Astrocyte of the spinal cord (primary cell): ENCODE measurements at regions not wholly inside any gene's neighbourhood (a gene's known extent, or its start where the extent isn't known, plus 50 kb on each side); places are given as distances from the start of the nearest gene placed in this dataset.
"Not testable (repeated sequence)": the region's sequence is repeated elsewhere in the genome, so short reads cannot be mapped to it uniquely, and the experiment has no call there.

ENCODE experiments used
- DNase-seq: peaks from one replicate; pipeline ENCODE4 v3.0.0; 2011; ENCODE audit warnings: low read depth, low spot score
- H3K4me3 ChIP-seq: 2 replicates; pipeline ENCODE4 v1.5.1; 2011; ENCODE audit warnings: low read depth, mild to moderate bottlenecking, low read length, moderate library complexity
- in situ Hi-C: cut with HindIII; loops from 2 replicates; pipeline ENCODE4 v1.10.0; 2017; ENCODE audit warnings: low sequenced_read_pairs
- TF ChIP-seq, protein P1 (sequence below): IDR thresholded peaks from 2 replicates; pipeline ENCODE4 v1.5.1; 2012; ENCODE audit warnings: low read depth, mild to moderate bottlenecking, low read length, inconsistent platforms

DNA sequence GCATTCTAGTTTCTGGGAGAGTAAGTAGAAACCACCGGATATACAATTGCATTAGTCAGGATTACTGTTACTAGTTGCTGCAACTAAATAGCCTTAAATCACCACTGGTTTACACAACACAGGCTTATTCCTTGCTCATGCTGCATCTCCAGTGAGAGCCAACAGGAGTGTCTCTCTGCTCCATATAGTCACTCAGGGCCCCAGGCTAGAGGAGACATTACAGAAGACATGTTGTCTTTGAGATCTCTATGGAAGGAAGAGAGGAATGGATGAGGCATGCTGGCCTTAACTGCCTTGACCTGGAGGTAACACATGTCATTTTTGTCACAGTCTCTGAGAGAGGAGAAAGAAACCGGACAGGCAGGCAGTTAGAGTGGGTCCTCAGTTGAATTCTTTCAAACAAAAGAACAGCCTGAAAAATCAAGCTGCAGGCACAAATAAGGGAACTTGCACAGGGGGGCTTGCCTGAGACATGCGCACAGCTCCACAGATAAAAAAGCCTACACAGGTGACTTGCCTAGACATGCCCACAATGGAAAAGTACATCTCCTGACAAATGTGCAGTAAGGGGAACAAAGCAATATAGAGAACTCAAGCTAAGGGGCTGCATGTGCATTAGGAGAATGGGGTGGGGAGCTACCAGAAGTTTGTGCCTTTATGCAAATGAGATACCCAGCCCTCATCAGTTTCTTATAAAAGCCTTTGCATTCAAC is 348.0 kb downstream of the TYW1 start:
- TF ChIP-seq, protein P1, sequence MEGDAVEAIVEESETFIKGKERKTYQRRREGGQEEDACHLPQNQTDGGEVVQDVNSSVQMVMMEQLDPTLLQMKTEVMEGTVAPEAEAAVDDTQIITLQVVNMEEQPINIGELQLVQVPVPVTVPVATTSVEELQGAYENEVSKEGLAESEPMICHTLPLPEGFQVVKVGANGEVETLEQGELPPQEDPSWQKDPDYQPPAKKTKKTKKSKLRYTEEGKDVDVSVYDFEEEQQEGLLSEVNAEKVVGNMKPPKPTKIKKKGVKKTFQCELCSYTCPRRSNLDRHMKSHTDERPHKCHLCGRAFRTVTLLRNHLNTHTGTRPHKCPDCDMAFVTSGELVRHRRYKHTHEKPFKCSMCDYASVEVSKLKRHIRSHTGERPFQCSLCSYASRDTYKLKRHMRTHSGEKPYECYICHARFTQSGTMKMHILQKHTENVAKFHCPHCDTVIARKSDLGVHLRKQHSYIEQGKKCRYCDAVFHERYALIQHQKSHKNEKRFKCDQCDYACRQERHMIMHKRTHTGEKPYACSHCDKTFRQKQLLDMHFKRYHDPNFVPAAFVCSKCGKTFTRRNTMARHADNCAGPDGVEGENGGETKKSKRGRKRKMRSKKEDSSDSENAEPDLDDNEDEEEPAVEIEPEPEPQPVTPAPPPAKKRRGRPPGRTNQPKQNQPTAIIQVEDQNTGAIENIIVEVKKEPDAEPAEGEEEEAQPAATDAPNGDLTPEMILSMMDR = no peak
- H3K4me3 ChIP-seq = no peak overlapping the region
- in situ Hi-C loops = no loop called here
- no peak for DNase-seq

DNA sequence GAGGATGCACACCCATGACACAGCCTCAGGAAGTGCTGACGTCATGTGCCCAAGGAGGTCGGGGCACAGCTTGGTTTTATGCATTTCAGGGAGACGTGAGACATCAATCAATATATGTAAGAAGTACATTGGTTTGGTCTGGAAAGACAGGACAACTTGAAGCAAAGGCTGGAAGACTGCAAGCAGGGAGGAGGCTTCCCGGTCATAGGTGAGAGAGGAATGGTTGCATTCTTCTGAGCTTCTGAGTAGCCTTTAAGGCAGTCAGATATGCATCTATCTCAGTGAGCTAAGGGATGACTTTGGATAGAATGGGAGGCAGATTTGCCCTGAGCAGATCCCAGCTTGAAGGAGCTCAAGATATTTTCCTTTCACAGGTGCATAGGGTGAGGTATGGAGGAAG is 349.5 kb downstream of the TYW1 start:
- H3K4me3 ChIP-seq = no peak overlapping the region
- DNase-seq = no peak
- TF ChIP-seq, protein P1 = no peak
- in situ Hi-C loops = no loop called here

DNA sequence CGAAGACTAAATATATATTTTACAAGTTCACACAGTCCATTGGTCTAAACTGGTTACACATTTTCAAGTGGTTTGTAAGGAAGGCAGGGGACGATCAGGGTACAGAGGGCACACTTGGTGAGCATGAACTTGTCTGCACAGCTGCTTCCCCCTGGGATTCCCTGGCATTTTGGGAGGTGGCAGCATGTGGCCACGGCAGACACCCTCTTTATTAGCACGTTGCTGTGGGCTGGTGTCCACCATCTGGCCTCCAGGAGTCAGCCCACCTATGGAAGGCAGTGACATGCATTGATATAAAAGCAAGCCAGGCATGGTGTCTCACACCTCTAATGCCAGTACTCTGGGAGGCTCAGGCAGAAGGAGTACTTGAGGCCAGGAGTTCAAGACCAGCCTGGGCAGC is 350.2 kb downstream of the TYW1 start:
- no peak overlapping the region for H3K4me3 ChIP-seq
- DNase-seq = no peak
- in situ Hi-C loops = no loop called here
- TF ChIP-seq, protein P1 = no peak

DNA sequence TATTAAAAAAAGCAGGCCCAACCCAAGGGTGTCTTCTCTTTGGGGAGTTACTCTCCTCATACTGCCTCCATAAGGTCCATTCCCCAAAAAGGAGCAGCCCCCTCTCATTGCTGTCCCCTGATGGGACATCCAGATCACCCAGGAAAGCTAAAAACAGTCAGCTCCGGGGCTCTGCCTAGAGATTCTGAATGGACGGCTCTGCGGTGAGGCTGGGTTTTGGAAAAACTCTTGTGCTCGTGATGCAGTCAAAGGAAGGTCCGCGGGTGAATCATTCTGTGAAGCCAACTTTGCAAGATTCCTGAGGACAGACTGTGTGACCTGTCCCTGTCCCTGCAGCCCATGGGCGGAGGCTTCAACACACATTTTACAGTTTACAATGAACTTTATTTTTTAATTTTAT is 351.5 kb downstream of the TYW1 start:
- TF ChIP-seq, protein P1 = no peak
- in situ Hi-C loops = no loop called here
- DNase-seq = no peak
- H3K4me3 ChIP-seq = no peak overlapping the region

DNA sequence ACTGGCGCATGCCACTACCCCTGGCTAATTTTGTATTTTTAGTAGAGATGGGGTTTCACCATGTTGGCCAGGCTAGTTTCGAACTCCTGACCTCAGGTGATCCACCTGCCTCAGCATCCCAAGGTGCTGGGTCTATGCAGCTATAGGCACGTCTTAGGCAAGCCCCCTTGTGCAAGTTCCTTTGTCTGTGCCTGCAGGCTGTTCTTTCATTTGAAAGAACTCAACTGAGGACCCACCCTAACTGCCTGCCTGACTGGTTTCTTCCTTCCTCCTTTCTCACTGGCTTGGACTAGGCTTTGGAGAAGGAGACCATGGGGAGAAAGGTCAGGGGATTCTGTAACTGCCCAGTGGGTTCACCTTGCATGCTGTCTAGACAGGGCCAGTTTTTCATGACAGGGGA is 361.0 kb downstream of the TYW1 start:
- H3K4me3 ChIP-seq, DNase-seq, in situ Hi-C loops: not testable (repeated sequence)

DNA sequence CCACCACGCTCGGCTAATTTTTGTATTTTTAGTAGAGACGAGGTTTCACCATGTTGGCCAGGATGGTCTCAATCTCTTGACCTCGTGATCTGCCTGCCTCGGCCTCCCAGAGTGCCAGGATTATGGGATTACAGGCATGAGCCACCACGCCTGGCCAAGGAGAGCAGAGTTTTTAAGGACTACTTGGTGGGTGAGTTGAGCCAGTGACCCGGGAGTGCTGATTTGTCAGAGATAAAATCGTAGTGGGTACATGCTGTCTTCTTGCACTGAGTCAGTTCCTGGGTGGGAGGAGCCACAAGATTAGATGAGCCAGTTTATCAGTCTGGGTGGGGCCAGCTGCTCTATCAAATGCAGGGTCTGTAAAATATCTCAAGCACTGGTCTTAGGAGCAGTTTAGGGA is 361.7 kb downstream of the TYW1 start:
- DNase-seq, H3K4me3 ChIP-seq, in situ Hi-C loops: not testable (repeated sequence)

DNA sequence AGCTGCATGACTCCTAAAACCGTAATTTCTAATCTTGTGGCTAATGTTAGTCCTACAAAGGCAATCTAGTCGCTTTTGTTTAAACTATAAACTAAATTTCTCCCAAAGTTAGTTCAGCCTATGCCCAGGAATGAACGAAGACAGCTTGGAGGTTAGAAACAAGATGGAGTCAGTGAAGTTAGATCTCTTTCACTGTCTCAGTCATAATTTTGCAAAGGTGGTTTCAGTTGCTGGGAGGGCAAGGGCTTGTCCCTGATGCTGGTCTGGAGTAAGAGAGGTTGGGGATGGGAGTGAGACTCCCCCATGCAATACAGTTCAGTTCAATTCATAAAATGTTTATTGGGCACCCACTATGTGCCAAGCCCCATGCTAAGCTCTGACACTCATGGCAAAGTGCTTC is 362.1 kb downstream of the TYW1 start:
- DNase-seq, H3K4me3 ChIP-seq, in situ Hi-C loops: not testable (repeated sequence)

DNA sequence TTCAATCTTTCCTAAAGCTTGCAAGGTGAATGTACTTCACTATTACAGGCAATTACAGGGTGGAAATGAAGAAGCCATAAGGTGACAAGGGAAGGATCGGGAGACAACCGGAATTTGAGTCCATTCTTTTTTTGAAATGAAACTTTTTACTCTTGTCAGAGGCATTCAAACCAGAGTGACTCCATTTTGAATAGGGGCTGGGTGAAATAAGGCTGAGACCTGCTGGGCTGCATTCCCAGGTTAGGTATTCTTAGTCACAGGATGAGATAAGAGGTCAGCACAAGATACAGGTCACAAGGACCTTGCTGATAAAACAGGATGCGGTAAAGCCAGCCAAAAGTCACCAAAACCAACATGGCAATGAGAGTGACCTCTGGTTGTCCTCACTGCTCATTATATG is 363.3 kb downstream of the TYW1 start:
- in situ Hi-C loops = no loop called here
- TF ChIP-seq, protein P1 = no peak
- H3K4me3 ChIP-seq = no peak overlapping the region
- no peak for DNase-seq
